ENCODE measurements at regions not wholly inside any gene's neighbourhood (a gene's known extent, or its start where the extent isn't known, plus 50 kb on each side); places are given as distances from the start of the nearest gene placed in this dataset.

- TF ChIP-seq, protein P1, sequence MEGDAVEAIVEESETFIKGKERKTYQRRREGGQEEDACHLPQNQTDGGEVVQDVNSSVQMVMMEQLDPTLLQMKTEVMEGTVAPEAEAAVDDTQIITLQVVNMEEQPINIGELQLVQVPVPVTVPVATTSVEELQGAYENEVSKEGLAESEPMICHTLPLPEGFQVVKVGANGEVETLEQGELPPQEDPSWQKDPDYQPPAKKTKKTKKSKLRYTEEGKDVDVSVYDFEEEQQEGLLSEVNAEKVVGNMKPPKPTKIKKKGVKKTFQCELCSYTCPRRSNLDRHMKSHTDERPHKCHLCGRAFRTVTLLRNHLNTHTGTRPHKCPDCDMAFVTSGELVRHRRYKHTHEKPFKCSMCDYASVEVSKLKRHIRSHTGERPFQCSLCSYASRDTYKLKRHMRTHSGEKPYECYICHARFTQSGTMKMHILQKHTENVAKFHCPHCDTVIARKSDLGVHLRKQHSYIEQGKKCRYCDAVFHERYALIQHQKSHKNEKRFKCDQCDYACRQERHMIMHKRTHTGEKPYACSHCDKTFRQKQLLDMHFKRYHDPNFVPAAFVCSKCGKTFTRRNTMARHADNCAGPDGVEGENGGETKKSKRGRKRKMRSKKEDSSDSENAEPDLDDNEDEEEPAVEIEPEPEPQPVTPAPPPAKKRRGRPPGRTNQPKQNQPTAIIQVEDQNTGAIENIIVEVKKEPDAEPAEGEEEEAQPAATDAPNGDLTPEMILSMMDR (IDR thresholded peaks at IDR 0.05) = no peak
- TF ChIP-seq POLR2AphosphoS5 (IDR thresholded peaks at IDR 0.05) (no peak), POLR2A (IDR thresholded peaks at IDR 0.05) (no peak)
Observed at GRCh38 chr15:53114960-53115359, 324.8 kb upstream of the ONECUT1 start.
